HEK293T (cell line): ENCODE measurements at regions not wholly inside any gene's neighbourhood (a gene's known extent, or its start where the extent isn't known, plus 50 kb on each side); places are given as distances from the start of the nearest gene placed in this dataset.

Experiments
- ARNT ChIP-seq: fragments of 450-650 bp; IDR thresholded peaks from 2 replicates; pipeline ENCODE4 v1.6.1; 2017; ENCODE audit warnings: mild to moderate bottlenecking
- FOXK2 ChIP-seq: fragments of 450-650 bp; IDR thresholded peaks from 2 replicates; pipeline ENCODE4 v1.6.1; 2016; ENCODE audit warnings: mild to moderate bottlenecking
- HDGF ChIP-seq: fragments of 450-650 bp; IDR thresholded peaks from 2 replicates; pipeline ENCODE4 v1.6.1; 2017; ENCODE audit warnings: antibody characterized with exemption, borderline replicate concordance
- L3MBTL2 ChIP-seq: fragments of 450-650 bp; conservative IDR thresholded peaks from 2 replicates; pipeline ENCODE4 v1.6.1; 2016; ENCODE audit warnings: mild to moderate bottlenecking
- TARDBP ChIP-seq: fragments of 450-650 bp; IDR thresholded peaks from 2 replicates; pipeline ENCODE4 v1.6.1; 2016
- ZNF384 ChIP-seq: fragments of 450-650 bp; IDR thresholded peaks from 2 replicates; pipeline ENCODE4 v1.6.1; 2016

DNA sequence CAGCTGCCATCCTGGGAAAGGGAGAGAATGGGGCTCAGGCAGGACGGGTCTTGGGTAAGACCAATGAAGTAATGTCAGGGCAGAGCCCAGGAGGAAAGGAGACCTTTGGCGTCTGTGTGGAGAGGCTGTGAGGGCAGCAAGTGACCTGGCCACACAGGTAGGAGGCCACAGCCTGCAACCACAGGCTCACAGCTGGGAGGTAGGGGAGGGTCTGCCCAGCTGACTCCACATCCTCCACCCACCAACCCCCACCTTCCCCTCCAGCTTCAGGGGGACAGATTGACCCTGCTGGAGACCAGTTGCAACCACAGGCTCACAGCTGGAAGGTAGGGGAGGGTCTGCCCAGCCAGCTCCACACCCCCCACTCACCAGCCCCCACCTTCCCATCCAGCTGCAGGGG is 262.2 kb upstream of the TCERG1L start:
- no peak for TF ChIP-seq TARDBP
- no peak for TF ChIP-seq L3MBTL2
- TF ChIP-seq FOXK2 = no peak
- TF ChIP-seq ZNF384 = no peak
- TF ChIP-seq HDGF = no peak
- TF ChIP-seq ARNT = no peak
